ENCODE measurements at regions not wholly inside any gene's neighbourhood (a gene's known extent, or its start where the extent isn't known, plus 50 kb on each side); places are given as distances from the start of the nearest gene placed in this dataset.

DNA sequence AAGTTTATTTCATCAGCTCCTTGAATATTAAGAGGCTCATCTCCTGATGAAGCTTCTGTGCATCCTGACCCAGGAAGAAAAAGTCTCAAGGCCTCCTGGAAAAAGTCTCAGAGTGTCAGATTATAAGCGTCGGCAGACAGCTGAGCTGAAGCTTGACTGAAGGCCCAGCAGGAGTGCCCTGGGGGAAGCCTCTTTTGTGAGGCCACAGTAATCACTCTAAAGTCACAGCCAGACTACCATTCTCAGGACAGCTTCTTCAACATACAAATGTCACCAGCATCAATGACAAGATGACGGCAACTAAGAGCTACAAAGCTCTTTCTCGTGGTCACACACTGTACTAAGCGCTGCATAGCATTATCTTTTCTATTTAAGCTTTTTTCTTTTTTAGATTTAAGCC is 72.7 kb upstream of the LRRN1 start:
- WGBS, 2 donors: 67 to 70% methylated on average over 5 of the region's 5 CpGs
- no peaks in the 10 kb centered on the region for H3K27me3 ChIP-seq (ENCODE audit: control insufficient read depth in 1 of 2, insufficient read depth in 2 of 2, low read length in 1 of 2)
- ATAC-seq (ENCODE audit: low FRiP score) (no peak), DNase-seq (no peak)
- no peak overlapping the region for H3K27ac ChIP-seq (ENCODE audit: low read depth in 1 of 2, low read length in 2 of 2)
- no peak overlapping the region for H3K4me3 ChIP-seq (ENCODE audit: low read length in 2 of 2)
- H3K9me3 ChIP-seq (ENCODE audit: control insufficient read depth, low read length): no peaks in the 10 kb centered on the region
- no peaks in the 10 kb centered on the region for H3K36me3 ChIP-seq (ENCODE audit: control insufficient read depth in 1 of 2, insufficient read depth in 2 of 2, low read length in 1 of 2)
- intact Hi-C loops (cut with DNase I): no loop called here
- no peaks in the 10 kb centered on the region for H3K4me1 ChIP-seq (ENCODE audit: control insufficient read depth in 1 of 2, insufficient read depth in 2 of 2, low read length in 2 of 2)

DNA sequence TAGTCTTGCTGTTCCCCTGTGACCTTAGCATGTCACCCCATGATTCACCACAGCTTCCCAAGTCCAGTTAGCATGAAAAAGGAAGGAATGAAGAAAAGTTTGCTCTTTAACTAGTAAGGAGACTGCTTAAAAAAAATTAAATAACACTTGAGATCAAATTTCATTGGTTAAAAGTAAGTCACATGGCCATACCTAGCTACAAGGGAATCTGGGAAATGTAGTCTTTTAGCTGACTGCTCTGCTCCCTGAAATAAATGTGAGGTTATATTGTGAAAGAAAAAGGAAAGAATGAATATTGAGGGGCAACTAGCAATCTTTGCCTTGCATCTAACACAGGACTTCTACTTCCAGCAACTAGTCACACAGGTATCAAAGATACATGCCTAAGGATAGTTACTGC is 84.7 kb upstream of the LRRN1 start:
- H3K4me1 ChIP-seq (ENCODE audit: control insufficient read depth in 1 of 2, insufficient read depth in 2 of 2, low read length in 2 of 2): no peaks in the 10 kb centered on the region
- H3K9me3 ChIP-seq (ENCODE audit: control insufficient read depth, low read length): peaks cover 1% of the 10 kb centered on the region
- no peaks in the 10 kb centered on the region for H3K36me3 ChIP-seq (ENCODE audit: control insufficient read depth in 1 of 2, insufficient read depth in 2 of 2, low read length in 1 of 2)
- H3K4me3 ChIP-seq (ENCODE audit: low read length in 2 of 2): no peak overlapping the region
- ATAC-seq (ENCODE audit: low FRiP score) (no peak), DNase-seq (no peak)
- no peak overlapping the region for H3K27ac ChIP-seq (ENCODE audit: low read depth in 1 of 2, low read length in 2 of 2)
- H3K27me3 ChIP-seq (ENCODE audit: control insufficient read depth in 1 of 2, insufficient read depth in 2 of 2, low read length in 1 of 2): no peaks in the 10 kb centered on the region
- intact Hi-C loops (cut with DNase I): no loop called here

DNA sequence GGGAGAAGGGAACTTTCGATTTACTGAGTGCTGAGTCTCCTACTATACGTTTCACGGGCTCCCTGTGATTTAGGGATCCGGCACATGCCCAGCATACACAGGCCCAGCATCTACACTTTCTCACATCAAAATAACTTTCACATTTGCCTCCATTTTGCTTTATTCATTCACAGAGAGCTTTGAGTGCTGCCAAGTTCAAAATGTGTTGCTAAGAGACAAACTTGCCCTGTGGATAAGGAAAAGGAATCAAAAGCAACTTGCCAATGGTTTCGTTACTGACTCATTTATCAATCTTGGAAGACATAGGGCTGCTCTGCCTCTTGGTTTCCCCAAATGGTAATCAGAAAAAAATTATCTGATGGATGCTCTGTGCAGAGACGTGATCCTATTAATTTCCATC is 86.3 kb upstream of the LRRN1 start:
- no peak for ATAC-seq (ENCODE audit: low FRiP score)
- H3K9me3 ChIP-seq (ENCODE audit: control insufficient read depth, low read length): no peaks in the 10 kb centered on the region
- no peaks in the 10 kb centered on the region for H3K4me1 ChIP-seq (ENCODE audit: control insufficient read depth in 1 of 2, insufficient read depth in 2 of 2, low read length in 2 of 2)
- H3K4me3 ChIP-seq (ENCODE audit: low read length in 2 of 2): no peak overlapping the region
- no peak for DNase-seq
- intact Hi-C loops (cut with DNase I): no loop called here
- 50 to 59% methylated on average over 6 of the region's 6 CpGs for WGBS, 2 donors
- no peaks in the 10 kb centered on the region for H3K36me3 ChIP-seq (ENCODE audit: control insufficient read depth in 1 of 2, insufficient read depth in 2 of 2, low read length in 1 of 2)
- no peaks in the 10 kb centered on the region for H3K27me3 ChIP-seq (ENCODE audit: control insufficient read depth in 1 of 2, insufficient read depth in 2 of 2, low read length in 1 of 2)
- H3K27ac ChIP-seq (ENCODE audit: low read depth in 1 of 2, low read length in 2 of 2): no peak overlapping the region

DNA sequence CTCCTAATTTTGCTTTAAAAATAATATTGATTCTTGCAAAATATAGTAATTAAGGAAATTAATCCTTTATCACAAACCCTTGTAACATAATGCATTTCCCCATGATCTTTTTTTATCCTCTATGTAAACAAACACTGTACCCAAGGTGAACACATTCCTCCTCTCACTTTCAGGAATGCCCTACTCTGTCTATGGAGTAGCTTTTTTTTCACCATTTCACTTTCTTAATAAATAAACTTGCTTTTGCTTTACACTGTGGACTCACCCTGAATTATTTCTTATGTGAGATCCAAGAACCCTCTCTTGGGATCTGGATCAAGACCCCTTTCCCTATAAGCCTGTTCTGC is 90.5 kb upstream of the LRRN1 start:
- H3K4me1 ChIP-seq (ENCODE audit: control insufficient read depth in 1 of 2, insufficient read depth in 2 of 2, low read length in 2 of 2): no peaks in the 10 kb centered on the region
- H3K27me3 ChIP-seq (ENCODE audit: control insufficient read depth in 1 of 2, insufficient read depth in 2 of 2, low read length in 1 of 2): no peaks in the 10 kb centered on the region
- no peaks in the 10 kb centered on the region for H3K9me3 ChIP-seq (ENCODE audit: control insufficient read depth, low read length)
- H3K27ac ChIP-seq (ENCODE audit: low read depth in 1 of 2, low read length in 2 of 2): no peak overlapping the region
- DNase-seq (no peak), ATAC-seq (ENCODE audit: low FRiP score) (no peak)
- no peak overlapping the region for H3K4me3 ChIP-seq (ENCODE audit: low read length in 2 of 2)
- no peaks in the 10 kb centered on the region for H3K36me3 ChIP-seq (ENCODE audit: control insufficient read depth in 1 of 2, insufficient read depth in 2 of 2, low read length in 1 of 2)
- intact Hi-C loops (cut with DNase I): no loop called here

DNA sequence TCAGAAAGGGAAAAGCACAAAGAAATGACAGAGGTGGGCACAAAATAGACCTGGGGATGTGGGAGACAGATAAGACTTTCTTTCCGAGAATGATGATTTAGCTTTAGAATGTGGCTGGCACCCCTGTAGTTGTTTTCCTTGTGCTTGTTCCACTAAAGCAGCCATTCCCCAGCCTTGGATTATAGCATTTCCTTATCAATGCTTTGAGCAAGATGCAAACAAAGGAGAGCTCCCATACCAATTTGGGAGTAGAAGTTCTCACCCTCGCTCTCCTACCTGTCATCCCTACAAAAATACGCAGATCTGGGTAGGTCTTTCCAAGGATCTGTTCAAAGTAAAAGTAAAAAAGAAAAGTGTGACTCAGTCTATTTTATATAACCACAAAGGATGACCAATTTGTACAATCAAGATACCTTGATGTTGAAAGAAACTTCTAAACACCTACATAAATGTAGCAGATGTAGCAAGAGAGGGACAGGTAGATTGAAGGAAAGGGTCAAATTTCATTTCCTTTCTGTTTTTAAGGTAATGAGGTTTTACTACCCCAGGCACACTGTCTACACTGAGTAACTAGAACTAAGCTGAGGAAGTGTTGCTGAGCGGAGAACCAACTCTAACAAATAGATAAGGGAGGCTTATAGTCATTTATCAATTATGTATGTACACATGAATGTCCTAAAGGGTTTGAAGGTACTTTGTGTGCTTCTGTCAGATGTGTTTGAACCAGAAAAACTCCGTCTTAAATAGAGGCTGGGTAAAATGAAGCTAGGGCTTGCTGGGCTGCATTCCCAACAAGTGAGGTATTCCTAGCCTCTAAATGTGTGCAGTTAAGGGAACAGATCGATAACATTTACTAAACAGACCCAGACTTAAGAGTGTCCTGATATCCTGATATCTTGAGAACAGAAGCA is 91.1 kb upstream of the LRRN1 start:
- 64 to 68% methylated on average over 6 of the region's 6 CpGs for WGBS, 2 donors
- no peaks in the 10 kb centered on the region for H3K27me3 ChIP-seq (ENCODE audit: control insufficient read depth in 1 of 2, insufficient read depth in 2 of 2, low read length in 1 of 2)
- H3K27ac ChIP-seq (ENCODE audit: low read depth in 1 of 2, low read length in 2 of 2): no peak overlapping the region
- H3K36me3 ChIP-seq (ENCODE audit: control insufficient read depth in 1 of 2, insufficient read depth in 2 of 2, low read length in 1 of 2): no peaks in the 10 kb centered on the region
- no peak for DNase-seq
- H3K4me1 ChIP-seq (ENCODE audit: control insufficient read depth in 1 of 2, insufficient read depth in 2 of 2, low read length in 2 of 2): no peaks in the 10 kb centered on the region
- H3K9me3 ChIP-seq (ENCODE audit: control insufficient read depth, low read length): no peaks in the 10 kb centered on the region
- H3K4me3 ChIP-seq (ENCODE audit: low read length in 2 of 2): no peak overlapping the region
- intact Hi-C loops (cut with DNase I): no loop called here
- ATAC-seq (ENCODE audit: low FRiP score): no peak

DNA sequence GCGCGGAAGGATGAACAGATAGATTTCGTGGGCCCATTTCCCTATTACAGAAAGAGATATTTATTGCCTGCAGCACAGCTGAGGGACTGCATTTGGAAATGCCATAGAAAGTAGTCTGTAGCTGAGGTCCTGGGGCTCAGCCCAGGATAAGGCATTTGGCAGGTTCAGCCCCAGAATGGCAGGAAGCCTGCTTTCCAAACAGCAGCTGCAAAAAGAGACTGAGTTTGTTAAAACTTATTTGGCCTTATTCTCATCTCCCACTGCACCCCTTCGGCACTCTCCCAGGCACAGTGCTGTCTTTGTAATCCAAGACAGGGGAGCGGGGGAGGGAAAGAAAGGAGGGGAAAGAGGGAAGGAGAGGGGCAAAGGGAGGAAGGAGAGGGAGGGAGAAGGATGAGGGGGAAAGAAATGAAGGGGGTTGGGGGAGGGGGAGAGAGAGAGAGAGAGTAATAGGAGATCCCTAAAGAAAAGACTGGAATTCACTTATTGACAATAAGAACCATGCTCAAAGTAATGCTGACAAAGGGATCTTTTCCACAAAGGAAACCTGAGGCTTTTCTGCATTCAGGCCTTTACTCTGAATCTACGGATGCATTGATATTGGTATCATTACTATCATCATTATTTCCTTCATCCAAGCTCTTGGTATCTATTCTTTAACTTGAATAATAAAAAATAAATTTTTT is 94.0 kb upstream of the LRRN1 start:
- intact Hi-C loops (cut with DNase I): no loop called here
- H3K4me1 ChIP-seq (ENCODE audit: control insufficient read depth in 1 of 2, insufficient read depth in 2 of 2, low read length in 2 of 2): no peaks in the 10 kb centered on the region
- no peak overlapping the region for H3K27ac ChIP-seq (ENCODE audit: low read depth in 1 of 2, low read length in 2 of 2)
- 18 to 23% methylated on average over 6 of the region's 6 CpGs for WGBS, 2 donors
- H3K9me3 ChIP-seq (ENCODE audit: control insufficient read depth, low read length): no peaks in the 10 kb centered on the region
- DNase-seq (no peak), ATAC-seq (ENCODE audit: low FRiP score) (no peak)
- H3K4me3 ChIP-seq (ENCODE audit: low read length in 2 of 2): no peak overlapping the region
- H3K36me3 ChIP-seq (ENCODE audit: control insufficient read depth in 1 of 2, insufficient read depth in 2 of 2, low read length in 1 of 2): no peaks in the 10 kb centered on the region
- no peaks in the 10 kb centered on the region for H3K27me3 ChIP-seq (ENCODE audit: control insufficient read depth in 1 of 2, insufficient read depth in 2 of 2, low read length in 1 of 2)

DNA sequence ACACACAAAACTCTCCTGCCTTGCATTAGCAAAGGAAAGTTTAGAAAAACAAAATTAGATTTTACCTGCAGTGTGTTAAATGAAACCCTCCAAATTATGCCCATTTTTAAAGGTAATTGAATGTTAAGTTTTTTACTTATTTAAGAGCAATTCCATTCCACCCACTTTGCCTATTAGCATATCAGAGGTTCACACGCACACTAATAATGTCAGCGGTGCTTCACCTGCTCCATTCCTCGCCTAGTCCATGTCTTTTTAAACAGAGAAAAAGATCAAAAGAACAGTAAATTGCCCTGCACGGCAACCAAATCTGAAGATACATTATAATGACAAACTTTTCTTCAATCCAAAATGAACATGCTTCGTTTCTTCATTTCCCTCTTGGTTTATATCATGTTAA is 97.3 kb upstream of the LRRN1 start:
- no peak overlapping the region for H3K4me3 ChIP-seq (ENCODE audit: low read length in 2 of 2)
- H3K27ac ChIP-seq (ENCODE audit: low read depth in 1 of 2, low read length in 2 of 2): no peak overlapping the region
- intact Hi-C loops (cut with DNase I): no loop called here
- H3K27me3 ChIP-seq (ENCODE audit: control insufficient read depth in 1 of 2, insufficient read depth in 2 of 2, low read length in 1 of 2): no peaks in the 10 kb centered on the region
- no peaks in the 10 kb centered on the region for H3K4me1 ChIP-seq (ENCODE audit: control insufficient read depth in 1 of 2, insufficient read depth in 2 of 2, low read length in 2 of 2)
- ATAC-seq (ENCODE audit: low FRiP score) (no peak), DNase-seq (no peak)
- 92 to 94% methylated on average over 5 of the region's 5 CpGs for WGBS, 2 donors
- H3K9me3 ChIP-seq (ENCODE audit: control insufficient read depth, low read length): no peaks in the 10 kb centered on the region
- H3K36me3 ChIP-seq (ENCODE audit: control insufficient read depth in 1 of 2, insufficient read depth in 2 of 2, low read length in 1 of 2): no peaks in the 10 kb centered on the region

DNA sequence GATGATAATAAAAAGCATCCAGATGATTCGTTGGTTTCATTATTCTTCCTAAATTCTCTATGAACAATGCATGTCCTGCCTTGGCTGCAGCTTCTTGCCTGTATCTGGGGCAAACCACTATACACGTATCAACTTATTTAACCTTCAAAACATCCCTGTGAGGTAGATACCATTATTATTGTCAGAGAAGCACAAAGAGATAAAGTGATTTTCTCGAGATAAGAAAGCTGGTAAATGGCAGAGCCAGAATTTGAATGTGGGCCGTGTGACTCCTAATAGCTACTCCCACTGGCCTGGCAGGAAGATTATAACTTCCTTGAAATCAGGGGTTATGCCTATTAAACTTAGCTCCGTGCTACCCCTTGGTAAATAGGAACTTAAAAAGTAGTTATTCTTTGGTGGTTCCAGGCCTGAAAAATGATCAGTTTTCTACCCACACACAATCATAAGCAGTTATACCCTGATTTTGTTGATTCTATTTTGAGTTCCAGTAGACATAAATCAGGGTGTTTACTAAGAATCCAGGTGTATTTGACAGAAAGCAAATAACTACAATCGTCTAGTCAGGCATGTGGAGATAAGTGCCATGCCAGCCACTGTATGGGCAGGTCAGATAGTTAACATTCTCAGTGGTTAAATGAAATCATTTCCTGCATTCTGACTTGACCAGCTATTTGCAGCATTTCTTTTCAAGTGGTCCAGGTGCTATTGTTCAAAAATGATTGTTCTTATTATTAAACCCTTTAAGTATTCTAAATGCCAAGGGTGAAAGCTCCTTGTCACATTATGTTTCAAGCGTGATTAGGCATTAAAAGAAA is 99.2 kb upstream of the LRRN1 start:
- Histone ChIP-seq H3K36me3 (ENCODE audit: control insufficient read depth in 1 of 2, insufficient read depth in 2 of 2, low read length in 1 of 2) (no peaks in the 10 kb centered on the region), H3K4me3 (ENCODE audit: low read length in 2 of 2) (no peak overlapping the region), H3K27me3 (ENCODE audit: control insufficient read depth in 1 of 2, insufficient read depth in 2 of 2, low read length in 1 of 2) (no peaks in the 10 kb centered on the region), H3K4me1 (ENCODE audit: control insufficient read depth in 1 of 2, insufficient read depth in 2 of 2, low read length in 2 of 2) (no peaks in the 10 kb centered on the region), H3K9me3 (ENCODE audit: control insufficient read depth, low read length) (no peaks in the 10 kb centered on the region), H3K27ac (ENCODE audit: low read depth in 1 of 2, low read length in 2 of 2) (no peak overlapping the region)
- DNase-seq: no peak
- ATAC-seq (ENCODE audit: low FRiP score): no peak
- intact Hi-C loops (cut with DNase I): no loop called here
- WGBS, 2 donors: 82 to 83% methylated on average over 7 of the region's 7 CpGs

Data from aorta (tissue), 5 donors.